Activated CD4-positive, alpha-beta T cell treated with anti-CD3 and anti-CD28 coated beads for 48 hours (primary cell): ENCODE measurements at regions not wholly inside any gene's neighbourhood (a gene's known extent, or its start where the extent isn't known, plus 50 kb on each side); places are given as distances from the start of the nearest gene placed in this dataset.
A peak's percentile ranks its signal among the peaks of the same experiment; 100 is the strongest.
"Not testable (repeated sequence)": the region's sequence is repeated elsewhere in the genome, so short reads cannot be mapped to it uniquely, and the experiment has no call there.

Experiments used
- DNase-seq: peaks from one replicate; pipeline ENCODE4 v3.0.0-alpha.2; 2020

GRCh38 chr2:16227811-16228462 is 287.6 kb downstream of the MYCN start:
- DNase-seq: no peak

GRCh38 chr2:16226943-16227664 is 286.8 kb downstream of the MYCN start:
- no peak for DNase-seq

- no peak for DNase-seq
These were observed 286.0 kb downstream of the MYCN start for GRCh38 chr2:16226381-16226780.

- DNase-seq: no peak
These were observed 285.2 kb downstream of the MYCN start for GRCh38 chr2:16225545-16225944.

GRCh38 chr2:16225071-16225470 is 284.7 kb downstream of the MYCN start:
- DNase-seq: no peak

GRCh38 chr2:16224298-16225045 is 284.1 kb downstream of the MYCN start:
- DNase-seq: no peak

- no peak for DNase-seq
These were observed 283.5 kb downstream of the MYCN start for GRCh38 chr2:16223841-16224177.

- DNase-seq: no peak
These were observed 283.0 kb downstream of the MYCN start for GRCh38 chr2:16223161-16223840.

- no peak for DNase-seq
These were observed 282.0 kb downstream of the MYCN start for GRCh38 chr2:16222326-16222725.

GRCh38 chr2:16221461-16222010 is 281.2 kb downstream of the MYCN start:
- DNase-seq: no peak

GRCh38 chr2:16219292-16219975 is 279.1 kb downstream of the MYCN start:
- DNase-seq: no peak

GRCh38 chr2:16218625-16219024 is 278.3 kb downstream of the MYCN start:
- peak; percentile 21 for DNase-seq

GRCh38 chr2:16218161-16218560 is 277.8 kb downstream of the MYCN start:
- no peak for DNase-seq

- DNase-seq: not testable (repeated sequence)
These were observed 277.4 kb downstream of the MYCN start for GRCh38 chr2:16217741-16218140.

- no peak for DNase-seq
These were observed 276.9 kb downstream of the MYCN start for GRCh38 chr2:16217291-16217690.

GRCh38 chr2:16216558-16216945 is 276.2 kb downstream of the MYCN start:
- no peak for DNase-seq

- no peak for DNase-seq
These were observed 275.7 kb downstream of the MYCN start for GRCh38 chr2:16215902-16216557.

GRCh38 chr2:16214861-16215260 is 274.5 kb downstream of the MYCN start:
- no peak for DNase-seq

- no peak for DNase-seq
These were observed 274.0 kb downstream of the MYCN start for GRCh38 chr2:16214391-16214790.

- no peak for DNase-seq
These were observed 272.0 kb downstream of the MYCN start for GRCh38 chr2:16212321-16212720.

GRCh38 chr2:16211341-16211740 is 271.0 kb downstream of the MYCN start:
- no peak for DNase-seq

- DNase-seq: no peak
These were observed 270.5 kb downstream of the MYCN start for GRCh38 chr2:16210841-16211240.
